ENCODE measurements at regions not wholly inside any gene's neighbourhood (a gene's known extent, or its start where the extent isn't known, plus 50 kb on each side); places are given as distances from the start of the nearest gene placed in this dataset.
"Not testable (repeated sequence)": the region's sequence is repeated elsewhere in the genome, so short reads cannot be mapped to it uniquely, and the experiment has no call there.

GRCh38 chr16:32947336-32947735, 246.7 kb upstream of the TP53TG3C start:
- not testable (repeated sequence) for TF ChIP-seq CTCF (IDR thresholded peaks at IDR 0.05; ENCODE audit: poor library complexity); EZH2 (IDR thresholded peaks at IDR 0.05; ENCODE audit: borderline replicate concordance); EZH2phosphoT487 (IDR thresholded peaks at IDR 0.05; ENCODE audit: low read depth, severe bottlenecking, unreplicated experiment)
